ENCODE measurements at regions not wholly inside any gene's neighbourhood (a gene's known extent, or its start where the extent isn't known, plus 50 kb on each side); places are given as distances from the start of the nearest gene placed in this dataset.

- Histone ChIP-seq H2AFZ (ENCODE audit: insufficient read depth, low read depth, low read length, poor library complexity, severe bottlenecking) (no peak overlapping the region), H3K9ac (ENCODE audit: insufficient read depth, low read length, poor library complexity, severe bottlenecking) (no peak overlapping the region), H3K4me3 (replicated peaks in 1 of 3; ENCODE audit: low read depth in 2 of 3, low read length in 3 of 3) (no peak overlapping the region), H3K4me1 (ENCODE audit: control insufficient read depth in 1 of 2, insufficient read depth in 2 of 2, low read length in 2 of 2) (peaks cover 0 to 6% of the 10 kb centered on the region in 2 donors), H3K27ac (ENCODE audit: low read depth in 1 of 2, low read length in 2 of 2) (no peak overlapping the region), H3K9me3 (replicated peaks in 1 of 2; ENCODE audit: control insufficient read depth in 1 of 2, insufficient read depth in 1 of 2, low read length in 2 of 2) (no peaks in the 10 kb centered on the region), H3K27me3 (ENCODE audit: control insufficient read depth in 2 of 2, insufficient read depth in 2 of 2, low read length in 2 of 2) (no peaks in the 10 kb centered on the region), H3K4me2 (replicated peaks; ENCODE audit: extremely low read depth, low read length, poor library complexity, severe bottlenecking) (no peak overlapping the region), H4K20me1 (ENCODE audit: insufficient read depth, low read length) (no peaks in the 10 kb centered on the region), H3K36me3 (replicated peaks in 1 of 2; ENCODE audit: control insufficient read depth in 1 of 2, insufficient read depth in 2 of 2, low read length in 2 of 2) (no peaks in the 10 kb centered on the region), H3K79me2 (ENCODE audit: insufficient read depth, low read length) (no peaks in the 10 kb centered on the region)
- no peak overlapping the region for H3K27ac Mint-ChIP-seq
- peaks cover 4% of the 10 kb centered on the region for H3K4me1 Mint-ChIP-seq
- no peak overlapping the region for H3K4me3 Mint-ChIP-seq
- intact Hi-C loops (cut with micrococcal nuclease): no loop called here
- H3K36me3 Mint-ChIP-seq: no peaks in the 10 kb centered on the region
- H3K9me3 Mint-ChIP-seq: peaks cover 0 to 13% (median 1%) of the 10 kb centered on the region in 7 donors
- no peak for DNase-seq
- WGBS (ENCODE audit: insufficient coverage): no CpG with 5 or more reads among the region's 1 CpG
- no peak for TF ChIP-seq CTCF (IDR thresholded peaks at IDR 0.05)
- H3K27me3 Mint-ChIP-seq (ENCODE audit: low read depth in 3 of 3): peaks cover 0 to 5% (median 2%) of the 10 kb centered on the region in 3 donors
These were observed 731.4 kb downstream of the LTN1 start for GRCh38 chr21:28261298-28261697.

DNA sequence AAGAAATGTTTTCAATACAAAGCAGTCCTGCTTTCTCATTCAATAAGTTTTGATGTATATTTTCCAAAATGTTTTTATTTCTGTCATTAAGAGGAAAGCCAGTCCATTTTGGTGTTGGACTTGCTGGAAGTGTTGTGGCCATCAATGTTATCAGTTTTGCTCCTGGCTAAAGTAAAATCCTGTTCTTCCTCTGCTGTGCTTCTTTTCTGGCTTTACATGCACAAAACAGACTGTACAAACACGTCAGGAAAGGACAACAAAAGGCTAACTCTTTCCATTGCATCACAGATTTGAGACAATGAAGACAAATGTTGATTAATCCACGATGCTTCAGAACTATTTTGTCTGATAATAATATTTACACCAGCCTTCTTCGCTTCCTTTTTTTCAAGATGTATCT is 735.4 kb downstream of the LTN1 start:
- peaks cover 0 to 10% (median 2%) of the 10 kb centered on the region in 7 donors for H3K9me3 Mint-ChIP-seq
- Histone ChIP-seq H2AFZ (ENCODE audit: insufficient read depth, low read depth, low read length, poor library complexity, severe bottlenecking) (no peak overlapping the region), H3K27me3 (ENCODE audit: control insufficient read depth in 2 of 2, insufficient read depth in 2 of 2, low read length in 2 of 2) (no peaks in the 10 kb centered on the region), H3K9ac (ENCODE audit: insufficient read depth, low read length, poor library complexity, severe bottlenecking) (no peak overlapping the region), H3K4me1 (ENCODE audit: control insufficient read depth in 1 of 2, insufficient read depth in 2 of 2, low read length in 2 of 2) (peaks cover 0 to 6% of the 10 kb centered on the region in 2 donors), H3K36me3 (replicated peaks in 1 of 2; ENCODE audit: control insufficient read depth in 1 of 2, insufficient read depth in 2 of 2, low read length in 2 of 2) (no peaks in the 10 kb centered on the region), H3K79me2 (ENCODE audit: insufficient read depth, low read length) (no peaks in the 10 kb centered on the region), H3K4me3 (replicated peaks in 1 of 3; ENCODE audit: low read depth in 2 of 3, low read length in 3 of 3) (no peak overlapping the region), H3K4me2 (replicated peaks; ENCODE audit: extremely low read depth, low read length, poor library complexity, severe bottlenecking) (no peak overlapping the region), H3K9me3 (replicated peaks in 1 of 2; ENCODE audit: control insufficient read depth in 1 of 2, insufficient read depth in 1 of 2, low read length in 2 of 2) (no peaks in the 10 kb centered on the region), H3K27ac (ENCODE audit: low read depth in 1 of 2, low read length in 2 of 2) (no peak overlapping the region), H4K20me1 (ENCODE audit: insufficient read depth, low read length) (no peaks in the 10 kb centered on the region)
- H3K27me3 Mint-ChIP-seq (ENCODE audit: low read depth in 3 of 3): peaks cover 0 to 2% (median 0%) of the 10 kb centered on the region in 3 donors
- H3K4me3 Mint-ChIP-seq: no peak overlapping the region
- 40% methylated on average over 1 of the region's 3 CpGs for WGBS (ENCODE audit: insufficient coverage)
- peaks cover 4% of the 10 kb centered on the region for H3K4me1 Mint-ChIP-seq
- no peak for DNase-seq
- no peak for TF ChIP-seq CTCF (IDR thresholded peaks at IDR 0.05)
- no peak overlapping the region for H3K27ac Mint-ChIP-seq
- intact Hi-C loops (cut with micrococcal nuclease): no loop called here
- H3K36me3 Mint-ChIP-seq: no peaks in the 10 kb centered on the region
